ENCODE measurements at regions not wholly inside any gene's neighbourhood (a gene's known extent, or its start where the extent isn't known, plus 50 kb on each side); places are given as distances from the start of the nearest gene placed in this dataset.

- TF ChIP-seq CTCF (IDR thresholded peaks at IDR 0.05) = no peak
These were observed 173.8 kb downstream of the TBX5 start for GRCh38 chr12:114232187-114232586.

DNA sequence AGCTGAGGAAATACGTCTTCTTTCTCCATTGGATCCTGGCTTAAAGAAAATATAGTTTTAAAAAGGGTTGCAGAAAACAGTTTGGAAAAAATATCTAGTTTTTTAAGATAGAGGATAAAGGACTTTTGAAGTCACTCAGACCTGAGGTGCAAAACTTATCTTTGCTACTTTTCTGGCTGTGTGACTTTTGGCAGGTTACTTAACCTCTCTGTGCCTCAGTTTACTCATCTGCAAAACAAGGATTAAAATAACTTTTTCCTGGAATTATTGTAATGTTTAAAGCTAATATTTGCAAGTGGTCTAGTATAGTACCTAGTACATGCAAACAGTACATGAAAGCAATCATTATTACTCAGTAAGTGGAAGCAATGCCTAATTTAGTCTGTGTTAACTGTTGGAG is 176.8 kb downstream of the TBX5 start:
- no peak for TF ChIP-seq CTCF (IDR thresholded peaks at IDR 0.05)

DNA sequence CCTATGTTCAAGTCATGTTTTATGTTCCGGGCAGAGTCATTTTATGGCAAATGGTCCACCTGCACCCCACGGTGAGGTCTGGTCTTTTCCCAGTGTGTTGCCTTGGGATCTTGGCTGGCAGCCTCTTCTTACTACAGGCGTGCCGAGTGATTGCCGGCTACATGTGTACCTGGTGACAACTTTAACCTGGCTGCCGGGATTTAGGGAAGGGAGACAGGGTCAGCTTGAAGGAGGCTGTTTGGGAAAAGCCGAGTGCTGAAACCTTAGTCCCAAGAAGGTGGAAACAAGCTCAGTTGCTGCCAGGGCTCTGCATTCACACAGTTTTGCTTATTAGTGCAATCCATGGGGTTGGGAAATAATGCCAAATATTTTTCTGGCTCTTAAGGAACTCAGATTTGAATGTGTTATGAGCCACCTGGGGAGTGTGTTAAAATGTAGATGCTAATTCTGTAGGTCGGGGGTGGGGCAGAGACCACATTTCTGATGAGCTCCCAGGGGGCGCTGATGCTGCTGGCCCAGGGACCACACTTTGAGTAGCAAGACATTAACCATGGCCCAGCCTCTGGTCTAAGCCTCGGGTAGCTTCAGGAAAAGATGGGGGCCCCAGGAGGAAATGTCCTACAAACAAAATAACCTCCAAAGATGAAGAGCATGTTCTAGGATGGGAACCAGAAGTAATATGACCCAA is 179.6 kb downstream of the TBX5 start:
- no peak for TF ChIP-seq CTCF (IDR thresholded peaks at IDR 0.05)

GRCh38 chr12:114221957-114222630 is 183.8 kb downstream of the TBX5 start:
- TF ChIP-seq CTCF (IDR thresholded peaks at IDR 0.05) = no peak

GRCh38 chr12:114221136-114221833 is 184.7 kb downstream of the TBX5 start:
- no peak for TF ChIP-seq CTCF (IDR thresholded peaks at IDR 0.05)

DNA sequence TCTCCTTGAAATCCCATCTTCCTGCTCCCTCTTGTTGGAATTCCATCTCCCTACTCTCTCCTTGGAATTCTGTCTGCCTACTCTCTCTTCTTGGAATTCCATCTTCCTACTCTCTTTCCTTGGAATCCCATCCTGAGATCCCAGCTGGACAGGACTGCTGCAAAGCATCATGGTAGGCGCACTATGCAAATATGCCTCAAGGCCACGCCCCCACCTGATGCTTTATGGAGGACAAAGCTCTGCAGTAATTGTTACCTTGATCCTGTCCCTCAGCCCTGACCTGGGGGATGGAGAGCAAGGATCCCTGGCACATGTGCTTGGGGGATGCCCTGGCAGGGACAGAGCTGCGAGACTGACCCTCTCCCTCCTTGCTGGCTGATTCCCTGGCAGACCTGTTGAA is 185.6 kb downstream of the TBX5 start:
- no peak for TF ChIP-seq CTCF (IDR thresholded peaks at IDR 0.05)

- no peak for TF ChIP-seq CTCF (IDR thresholded peaks at IDR 0.05)
These were observed 187.8 kb downstream of the TBX5 start for GRCh38 chr12:114218136-114218535.

Data from LNCAP (cell line).